ENCODE measurements at regions not wholly inside any gene's neighbourhood (a gene's known extent, or its start where the extent isn't known, plus 50 kb on each side); places are given as distances from the start of the nearest gene placed in this dataset.

GRCh38 chr13:24073657-24074056 lies 86.9 kb upstream of the SPATA13 start:
- Histone ChIP-seq H3K27me3 (no peaks in the 10 kb centered on the region), H3K4me1 (peaks cover 0 to 8% of the 10 kb centered on the region in 2 donors), H3K36me3 (no peaks in the 10 kb centered on the region), H3K9me3 (no peaks in the 10 kb centered on the region), H3K27ac (no peak overlapping the region), H3K4me3 (no peak overlapping the region)
- DNase-seq (ENCODE audit: low spot score) = peak; percentile 1
- no peak for TF ChIP-seq CTCF (IDR thresholded peaks at IDR 0.05)

- Histone ChIP-seq H3K4me3 (no peak overlapping the region), H3K27ac (no peak overlapping the region), H3K36me3 (no peaks in the 10 kb centered on the region), H3K4me1 (peaks cover 0 to 8% of the 10 kb centered on the region in 2 donors), H3K27me3 (no peaks in the 10 kb centered on the region), H3K9me3 (no peaks in the 10 kb centered on the region)
- no peak for TF ChIP-seq CTCF (IDR thresholded peaks at IDR 0.05)
- DNase-seq (ENCODE audit: low spot score) = peak; percentile 46
Observed at GRCh38 chr13:24074678-24075077, 85.8 kb upstream of the SPATA13 start.

- no peaks in the 10 kb centered on the region for H3K36me3 ChIP-seq
- TF ChIP-seq CTCF (IDR thresholded peaks at IDR 0.05) = no peak
- H3K27me3 ChIP-seq = no peaks in the 10 kb centered on the region
- DNase-seq (ENCODE audit: low spot score) = no peak
- no peaks in the 10 kb centered on the region for H3K9me3 ChIP-seq
- peaks cover 0 to 8% of the 10 kb centered on the region in 2 donors for H3K4me1 ChIP-seq
- H3K27ac ChIP-seq = no peak overlapping the region
- H3K4me3 ChIP-seq = no peak overlapping the region
Observed at GRCh38 chr13:24075137-24075975, 85.2 kb upstream of the SPATA13 start.

GRCh38 chr13:24076109-24076508 lies 84.4 kb upstream of the SPATA13 start:
- TF ChIP-seq CTCF (IDR thresholded peaks at IDR 0.05) = no peak
- no peak overlapping the region for H3K4me3 ChIP-seq
- no peak overlapping the region for H3K27ac ChIP-seq

GRCh38 chr13:24076636-24077035 lies 83.9 kb upstream of the SPATA13 start:
- DNase-seq (ENCODE audit: low spot score) = peak; percentile 47
- no peak overlapping the region for H3K4me3 ChIP-seq
- no peaks in the 10 kb centered on the region for H3K36me3 ChIP-seq
- H3K9me3 ChIP-seq = no peaks in the 10 kb centered on the region
- H3K4me1 ChIP-seq = peaks cover 0 to 8% of the 10 kb centered on the region in 2 donors
- H3K27ac ChIP-seq = no peak overlapping the region
- TF ChIP-seq CTCF (IDR thresholded peaks at IDR 0.05) = no peak
- no peaks in the 10 kb centered on the region for H3K27me3 ChIP-seq

More at GRCh38 chr13:24076109-24076508, 84.4 kb upstream of the SPATA13 start:
- no peak for DNase-seq (ENCODE audit: low spot score)
- peaks cover 0 to 8% of the 10 kb centered on the region in 2 donors for H3K4me1 ChIP-seq
- H3K36me3 ChIP-seq = no peaks in the 10 kb centered on the region
- no peaks in the 10 kb centered on the region for H3K9me3 ChIP-seq
- H3K27me3 ChIP-seq = no peaks in the 10 kb centered on the region

Data from right atrium auricular region (tissue), 2 donors.